GM12872 (cell line): ENCODE measurements at regions not wholly inside any gene's neighbourhood (a gene's known extent, or its start where the extent isn't known, plus 50 kb on each side); places are given as distances from the start of the nearest gene placed in this dataset.

Experiments
- CTCF ChIP-seq: IDR thresholded peaks from 3 replicates; pipeline ENCODE4 v1.5.1; 2011; ENCODE audit warnings: low read depth, mild to moderate bottlenecking, low read length, moderate library complexity; ENCODE audit not compliant: insufficient read depth

GRCh38 chr19:30879736-30880135 is 469.5 kb downstream of the TSHZ3 start:
- TF ChIP-seq CTCF, result no peak

GRCh38 chr19:30879225-30879624 is 470.0 kb downstream of the TSHZ3 start:
- TF ChIP-seq CTCF, result no peak

GRCh38 chr19:30878495-30878894 is 470.7 kb downstream of the TSHZ3 start:
- TF ChIP-seq CTCF, result no peak

GRCh38 chr19:30877661-30878113 is 471.5 kb downstream of the TSHZ3 start:
- TF ChIP-seq CTCF, result no peak

- TF ChIP-seq CTCF, result no peak
Observed at GRCh38 chr19:30873691-30874090, 475.5 kb downstream of the TSHZ3 start.

GRCh38 chr19:30873003-30873402 is 476.2 kb downstream of the TSHZ3 start:
- TF ChIP-seq CTCF, result no peak

- no peak for TF ChIP-seq CTCF
Observed at GRCh38 chr19:30871979-30872378, 477.3 kb downstream of the TSHZ3 start.

- no peak for TF ChIP-seq CTCF
Observed at GRCh38 chr19:30870876-30871275, 478.4 kb downstream of the TSHZ3 start.
